GM12874 (cell line): ENCODE measurements at regions not wholly inside any gene's neighbourhood (a gene's known extent, or its start where the extent isn't known, plus 50 kb on each side); places are given as distances from the start of the nearest gene placed in this dataset.
A peak's percentile ranks its signal among the peaks of the same experiment; 100 is the strongest.

Source experiments
- CTCF ChIP-seq: IDR thresholded peaks from 2 replicates; pipeline ENCODE4 v1.5.1; 2011; ENCODE audit warnings: low read depth, mild to moderate bottlenecking, control low read depth, low read length, moderate library complexity; ENCODE audit not compliant: insufficient read depth

- TF ChIP-seq CTCF = peak; percentile 72
Observed at GRCh38 chr15:69523010-69524001, 70.7 kb downstream of the RPLP1 start.

GRCh38 chr15:69524296-69524695, 71.7 kb downstream of the RPLP1 start:
- no peak for TF ChIP-seq CTCF

DNA sequence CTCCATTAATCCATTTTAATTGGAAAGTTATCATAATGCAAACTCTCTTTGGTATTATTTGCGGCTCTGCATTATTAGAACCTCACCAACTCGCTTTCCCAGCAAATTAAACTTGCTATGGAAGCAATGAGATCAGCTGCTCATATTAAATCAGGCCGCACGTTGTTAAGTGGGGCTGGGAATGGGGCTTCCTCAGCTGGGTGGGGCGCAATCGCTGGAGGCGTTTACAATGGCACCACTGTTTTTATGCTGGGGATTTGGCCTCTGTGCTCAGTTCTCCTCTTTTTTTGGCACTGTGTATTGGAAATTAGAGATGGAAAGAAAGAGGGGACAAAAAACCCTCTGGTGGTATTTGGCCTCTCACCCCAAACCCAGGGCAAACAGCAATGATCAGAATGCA, 72.2 kb downstream of the RPLP1 start:
- no peak for TF ChIP-seq CTCF

- no peak for TF ChIP-seq CTCF
Observed at GRCh38 chr15:69525543-69525942, 72.9 kb downstream of the RPLP1 start.

GRCh38 chr15:69526081-69527061, 73.8 kb downstream of the RPLP1 start:
- no peak for TF ChIP-seq CTCF

DNA sequence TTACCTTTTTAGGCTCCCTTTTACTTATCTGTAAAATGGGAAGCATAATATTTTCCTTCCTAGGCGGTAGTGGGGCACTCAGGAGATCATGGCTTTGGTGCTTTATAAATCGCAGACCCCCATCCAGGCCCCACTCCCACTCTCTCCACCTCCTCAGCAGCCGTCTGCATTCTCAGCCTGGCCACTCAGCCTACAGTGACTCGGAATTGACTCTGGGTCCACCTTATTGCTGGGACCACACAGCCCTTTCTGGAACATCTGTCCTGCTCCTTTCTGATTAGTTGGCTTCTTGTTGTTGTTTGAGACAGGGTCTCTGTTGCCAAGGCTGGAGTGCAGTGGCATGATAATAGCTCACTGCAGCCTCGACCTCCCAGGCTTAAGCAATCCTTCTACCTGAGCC, 76.5 kb downstream of the RPLP1 start:
- no peak for TF ChIP-seq CTCF

DNA sequence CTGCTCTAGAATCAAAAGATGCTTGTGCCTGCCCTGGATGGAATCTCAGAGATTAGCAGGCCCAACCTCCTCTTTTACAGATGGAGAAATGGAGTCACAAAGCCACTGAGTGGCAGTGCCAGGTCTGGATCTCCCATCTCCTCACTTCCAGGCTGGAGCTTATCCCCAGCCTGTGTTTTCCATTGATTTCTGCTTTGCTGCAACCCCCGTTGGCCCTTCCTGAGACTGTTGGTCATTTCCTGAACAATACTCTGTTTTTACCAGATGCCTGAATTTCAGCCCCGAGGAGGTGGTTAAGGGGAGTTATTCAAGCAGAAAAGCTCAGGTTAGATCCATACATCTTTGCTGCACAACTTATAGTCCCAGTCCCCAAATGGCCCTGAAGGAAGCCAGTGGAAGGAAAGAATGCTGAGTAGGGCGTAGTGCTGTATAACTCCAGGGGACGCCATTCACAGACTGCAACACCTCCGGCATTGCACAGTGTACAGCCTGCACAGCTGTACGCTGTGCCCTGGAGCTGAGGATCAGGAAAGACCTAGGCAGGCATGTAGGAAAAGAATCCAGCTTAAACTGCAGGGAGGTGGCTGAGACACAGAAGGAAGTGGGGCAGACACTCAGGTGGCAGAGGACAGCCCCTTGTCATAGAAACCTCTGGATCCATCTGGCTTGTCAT, 77.5 kb downstream of the RPLP1 start:
- no peak for TF ChIP-seq CTCF
